ENCODE measurements at regions not wholly inside any gene's neighbourhood (a gene's known extent, or its start where the extent isn't known, plus 50 kb on each side); places are given as distances from the start of the nearest gene placed in this dataset.

- H3K36me3 ChIP-seq (replicated peaks in 1 of 2; ENCODE audit: control insufficient read depth in 1 of 2, insufficient read depth in 2 of 2, low read length in 2 of 2): no peaks in the 10 kb centered on the region
- 80% methylated on average over 3 of the region's 3 CpGs for WGBS (ENCODE audit: insufficient coverage)
- TF ChIP-seq, protein P1, sequence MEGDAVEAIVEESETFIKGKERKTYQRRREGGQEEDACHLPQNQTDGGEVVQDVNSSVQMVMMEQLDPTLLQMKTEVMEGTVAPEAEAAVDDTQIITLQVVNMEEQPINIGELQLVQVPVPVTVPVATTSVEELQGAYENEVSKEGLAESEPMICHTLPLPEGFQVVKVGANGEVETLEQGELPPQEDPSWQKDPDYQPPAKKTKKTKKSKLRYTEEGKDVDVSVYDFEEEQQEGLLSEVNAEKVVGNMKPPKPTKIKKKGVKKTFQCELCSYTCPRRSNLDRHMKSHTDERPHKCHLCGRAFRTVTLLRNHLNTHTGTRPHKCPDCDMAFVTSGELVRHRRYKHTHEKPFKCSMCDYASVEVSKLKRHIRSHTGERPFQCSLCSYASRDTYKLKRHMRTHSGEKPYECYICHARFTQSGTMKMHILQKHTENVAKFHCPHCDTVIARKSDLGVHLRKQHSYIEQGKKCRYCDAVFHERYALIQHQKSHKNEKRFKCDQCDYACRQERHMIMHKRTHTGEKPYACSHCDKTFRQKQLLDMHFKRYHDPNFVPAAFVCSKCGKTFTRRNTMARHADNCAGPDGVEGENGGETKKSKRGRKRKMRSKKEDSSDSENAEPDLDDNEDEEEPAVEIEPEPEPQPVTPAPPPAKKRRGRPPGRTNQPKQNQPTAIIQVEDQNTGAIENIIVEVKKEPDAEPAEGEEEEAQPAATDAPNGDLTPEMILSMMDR (IDR thresholded peaks at IDR 0.05): no peak
- no peaks in the 10 kb centered on the region for H3K4me1 Mint-ChIP-seq
- H3K9me3 ChIP-seq (replicated peaks in 1 of 2; ENCODE audit: control insufficient read depth in 1 of 2, insufficient read depth in 1 of 2, low read length in 2 of 2): peaks cover 0 to 4% of the 10 kb centered on the region in 2 donors
- DNase-seq: no peak
- no peak overlapping the region for H3K27ac Mint-ChIP-seq
- H3K9ac ChIP-seq (ENCODE audit: insufficient read depth, low read length, poor library complexity, severe bottlenecking): no peak overlapping the region
- H2AFZ ChIP-seq (ENCODE audit: insufficient read depth, low read depth, low read length, poor library complexity, severe bottlenecking): no peak overlapping the region
- no peaks in the 10 kb centered on the region for H3K27me3 Mint-ChIP-seq (ENCODE audit: low read depth in 3 of 3)
- intact Hi-C loops (cut with micrococcal nuclease): no loop called here
- no peaks in the 10 kb centered on the region for H3K27me3 ChIP-seq (ENCODE audit: control insufficient read depth in 2 of 2, insufficient read depth in 2 of 2, low read length in 2 of 2)
- H3K27ac ChIP-seq (ENCODE audit: low read depth in 1 of 2, low read length in 2 of 2): no peak overlapping the region
- H4K20me1 ChIP-seq (ENCODE audit: insufficient read depth, low read length): no peaks in the 10 kb centered on the region
- no peaks in the 10 kb centered on the region for H3K36me3 Mint-ChIP-seq
- peaks cover 0 to 8% (median 4%) of the 10 kb centered on the region in 7 donors for H3K9me3 Mint-ChIP-seq
- no peaks in the 10 kb centered on the region for H3K79me2 ChIP-seq (ENCODE audit: insufficient read depth, low read length)
- no peak overlapping the region for H3K4me3 ChIP-seq (replicated peaks in 1 of 3; ENCODE audit: low read depth in 2 of 3, low read length in 3 of 3)
- H3K4me3 Mint-ChIP-seq: no peak overlapping the region
- no peaks in the 10 kb centered on the region for H3K4me1 ChIP-seq (ENCODE audit: control insufficient read depth in 1 of 2, insufficient read depth in 2 of 2, low read length in 2 of 2)
- H3K4me2 ChIP-seq (replicated peaks; ENCODE audit: extremely low read depth, low read length, poor library complexity, severe bottlenecking): no peak overlapping the region
Observed at GRCh38 chr14:83908419-83908818, 1621.5 kb upstream of the FLRT2 start.

- WGBS (ENCODE audit: insufficient coverage): 100% methylated on average over 1 of the region's 1 CpG
- no peak overlapping the region for H3K4me3 ChIP-seq (replicated peaks in 1 of 3; ENCODE audit: low read depth in 2 of 3, low read length in 3 of 3)
- H3K27ac ChIP-seq (ENCODE audit: low read depth in 1 of 2, low read length in 2 of 2): no peak overlapping the region
- H3K4me3 Mint-ChIP-seq: no peak overlapping the region
- no peaks in the 10 kb centered on the region for H3K27me3 Mint-ChIP-seq (ENCODE audit: low read depth in 3 of 3)
- H3K79me2 ChIP-seq (ENCODE audit: insufficient read depth, low read length): no peaks in the 10 kb centered on the region
- H3K9ac ChIP-seq (ENCODE audit: insufficient read depth, low read length, poor library complexity, severe bottlenecking): no peak overlapping the region
- no peaks in the 10 kb centered on the region for H3K4me1 Mint-ChIP-seq
- intact Hi-C loops (cut with micrococcal nuclease): no loop called here
- no peak overlapping the region for H3K27ac Mint-ChIP-seq
- TF ChIP-seq, protein P1 (IDR thresholded peaks at IDR 0.05): no peak
- DNase-seq: no peak
- H3K4me2 ChIP-seq (replicated peaks; ENCODE audit: extremely low read depth, low read length, poor library complexity, severe bottlenecking): no peak overlapping the region
- H4K20me1 ChIP-seq (ENCODE audit: insufficient read depth, low read length): no peaks in the 10 kb centered on the region
- no peaks in the 10 kb centered on the region for H3K27me3 ChIP-seq (ENCODE audit: control insufficient read depth in 2 of 2, insufficient read depth in 2 of 2, low read length in 2 of 2)
- no peaks in the 10 kb centered on the region for H3K4me1 ChIP-seq (ENCODE audit: control insufficient read depth in 1 of 2, insufficient read depth in 2 of 2, low read length in 2 of 2)
- H3K36me3 Mint-ChIP-seq: no peaks in the 10 kb centered on the region
- peaks cover 0 to 4% of the 10 kb centered on the region in 2 donors for H3K9me3 ChIP-seq (replicated peaks in 1 of 2; ENCODE audit: control insufficient read depth in 1 of 2, insufficient read depth in 1 of 2, low read length in 2 of 2)
- H3K9me3 Mint-ChIP-seq: peaks cover 0 to 8% (median 4%) of the 10 kb centered on the region in 7 donors
- no peaks in the 10 kb centered on the region for H3K36me3 ChIP-seq (replicated peaks in 1 of 2; ENCODE audit: control insufficient read depth in 1 of 2, insufficient read depth in 2 of 2, low read length in 2 of 2)
- no peak overlapping the region for H2AFZ ChIP-seq (ENCODE audit: insufficient read depth, low read depth, low read length, poor library complexity, severe bottlenecking)
Observed at GRCh38 chr14:83909507-83909906, 1620.4 kb upstream of the FLRT2 start.

All from CD14-positive monocyte (primary cell).